ENCODE measurements at regions not wholly inside any gene's neighbourhood (a gene's known extent, or its start where the extent isn't known, plus 50 kb on each side); places are given as distances from the start of the nearest gene placed in this dataset.

DNA sequence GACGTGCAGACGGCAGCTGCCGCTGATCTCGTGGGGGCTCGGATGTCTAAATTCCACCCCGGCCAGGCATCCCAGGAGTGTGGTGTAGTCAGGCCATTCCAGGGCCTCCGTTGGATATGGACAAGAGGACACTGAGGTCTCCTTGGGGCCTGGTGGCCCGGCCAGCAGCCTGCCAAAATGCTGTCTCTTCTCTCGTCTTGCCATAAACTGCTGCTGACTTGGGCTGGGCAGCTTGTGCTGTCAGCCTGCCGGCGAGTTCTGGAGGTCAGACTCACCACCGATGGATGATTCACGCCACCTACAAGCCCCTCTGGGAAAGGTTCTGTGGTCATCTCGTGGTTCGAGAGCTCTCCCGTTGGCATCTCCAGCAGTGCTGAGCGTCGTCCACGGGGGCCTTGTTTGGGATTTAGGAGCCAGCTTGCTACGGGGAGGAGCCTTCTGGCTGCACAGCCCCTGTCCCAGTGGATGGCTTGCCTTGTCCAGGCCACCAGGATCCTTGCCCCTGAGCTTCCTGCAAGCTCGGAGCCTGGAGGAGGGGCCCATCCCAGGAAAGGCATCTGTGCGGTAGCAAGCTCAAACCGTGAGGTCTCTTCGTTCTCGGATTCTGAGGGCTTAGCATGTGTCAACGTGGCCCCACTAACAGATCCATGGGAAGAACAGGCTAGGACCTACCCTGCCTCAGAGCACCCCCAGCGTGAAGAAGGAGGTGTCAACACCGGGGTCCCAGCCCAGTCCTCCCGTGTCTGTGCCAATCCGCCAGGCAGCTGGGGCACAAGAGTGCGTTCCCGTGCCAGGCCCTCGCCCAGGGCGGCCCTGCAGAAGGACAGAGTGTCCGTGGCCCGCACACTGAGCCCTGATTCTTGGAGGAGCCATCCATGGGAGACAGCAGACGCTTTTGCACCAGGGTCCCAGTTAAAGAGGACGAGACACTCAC lies 1114.1 kb downstream of the BRD1 start:
- TF ChIP-seq, protein P1, sequence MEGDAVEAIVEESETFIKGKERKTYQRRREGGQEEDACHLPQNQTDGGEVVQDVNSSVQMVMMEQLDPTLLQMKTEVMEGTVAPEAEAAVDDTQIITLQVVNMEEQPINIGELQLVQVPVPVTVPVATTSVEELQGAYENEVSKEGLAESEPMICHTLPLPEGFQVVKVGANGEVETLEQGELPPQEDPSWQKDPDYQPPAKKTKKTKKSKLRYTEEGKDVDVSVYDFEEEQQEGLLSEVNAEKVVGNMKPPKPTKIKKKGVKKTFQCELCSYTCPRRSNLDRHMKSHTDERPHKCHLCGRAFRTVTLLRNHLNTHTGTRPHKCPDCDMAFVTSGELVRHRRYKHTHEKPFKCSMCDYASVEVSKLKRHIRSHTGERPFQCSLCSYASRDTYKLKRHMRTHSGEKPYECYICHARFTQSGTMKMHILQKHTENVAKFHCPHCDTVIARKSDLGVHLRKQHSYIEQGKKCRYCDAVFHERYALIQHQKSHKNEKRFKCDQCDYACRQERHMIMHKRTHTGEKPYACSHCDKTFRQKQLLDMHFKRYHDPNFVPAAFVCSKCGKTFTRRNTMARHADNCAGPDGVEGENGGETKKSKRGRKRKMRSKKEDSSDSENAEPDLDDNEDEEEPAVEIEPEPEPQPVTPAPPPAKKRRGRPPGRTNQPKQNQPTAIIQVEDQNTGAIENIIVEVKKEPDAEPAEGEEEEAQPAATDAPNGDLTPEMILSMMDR (IDR thresholded peaks at IDR 0.05), result no peak
- TF ChIP-seq, protein P2, sequence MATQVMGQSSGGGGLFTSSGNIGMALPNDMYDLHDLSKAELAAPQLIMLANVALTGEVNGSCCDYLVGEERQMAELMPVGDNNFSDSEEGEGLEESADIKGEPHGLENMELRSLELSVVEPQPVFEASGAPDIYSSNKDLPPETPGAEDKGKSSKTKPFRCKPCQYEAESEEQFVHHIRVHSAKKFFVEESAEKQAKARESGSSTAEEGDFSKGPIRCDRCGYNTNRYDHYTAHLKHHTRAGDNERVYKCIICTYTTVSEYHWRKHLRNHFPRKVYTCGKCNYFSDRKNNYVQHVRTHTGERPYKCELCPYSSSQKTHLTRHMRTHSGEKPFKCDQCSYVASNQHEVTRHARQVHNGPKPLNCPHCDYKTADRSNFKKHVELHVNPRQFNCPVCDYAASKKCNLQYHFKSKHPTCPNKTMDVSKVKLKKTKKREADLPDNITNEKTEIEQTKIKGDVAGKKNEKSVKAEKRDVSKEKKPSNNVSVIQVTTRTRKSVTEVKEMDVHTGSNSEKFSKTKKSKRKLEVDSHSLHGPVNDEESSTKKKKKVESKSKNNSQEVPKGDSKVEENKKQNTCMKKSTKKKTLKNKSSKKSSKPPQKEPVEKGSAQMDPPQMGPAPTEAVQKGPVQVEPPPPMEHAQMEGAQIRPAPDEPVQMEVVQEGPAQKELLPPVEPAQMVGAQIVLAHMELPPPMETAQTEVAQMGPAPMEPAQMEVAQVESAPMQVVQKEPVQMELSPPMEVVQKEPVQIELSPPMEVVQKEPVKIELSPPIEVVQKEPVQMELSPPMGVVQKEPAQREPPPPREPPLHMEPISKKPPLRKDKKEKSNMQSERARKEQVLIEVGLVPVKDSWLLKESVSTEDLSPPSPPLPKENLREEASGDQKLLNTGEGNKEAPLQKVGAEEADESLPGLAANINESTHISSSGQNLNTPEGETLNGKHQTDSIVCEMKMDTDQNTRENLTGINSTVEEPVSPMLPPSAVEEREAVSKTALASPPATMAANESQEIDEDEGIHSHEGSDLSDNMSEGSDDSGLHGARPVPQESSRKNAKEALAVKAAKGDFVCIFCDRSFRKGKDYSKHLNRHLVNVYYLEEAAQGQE (IDR thresholded peaks at IDR 0.05; ENCODE audit: insufficient read depth in 1 of 2, low read depth in 2 of 2, low read length in 1 of 2), result no peak
- TF ChIP-seq POLR2AphosphoS5 (IDR thresholded peaks at IDR 0.05; ENCODE audit: low read depth, low read length) (no peak), SIN3A (IDR thresholded peaks at IDR 0.05; ENCODE audit: borderline replicate concordance, insufficient read depth, low read depth, low read length) (no peak), TCF7L2 (IDR thresholded peaks at IDR 0.05; ENCODE audit: low read depth, low read length) (no peak)

All from Panc1 (cell line).